A673 (cell line): ENCODE measurements at regions not wholly inside any gene's neighbourhood (a gene's known extent, or its start where the extent isn't known, plus 50 kb on each side); places are given as distances from the start of the nearest gene placed in this dataset.

Experiments used
- BruUV-seq: library from RNA; stranded (reverse); fragments of 400-500 nt; replicated peaks from 2 replicates; lab custom pipeline; 2021; lab: Mats Ljungman, UMichigan
- CTCF ChIA-PET: fragments of 300-600 bp; sonication (Branson Sonifier 250); formaldehyde crosslinking; loops from one replicate; lab custom pipeline; 2022; ENCODE audit warnings: antibody characterized with exemption; lab: Charles Lee
- POLR2A ChIA-PET: fragments of 300-600 bp; sonication (Branson Sonifier 250); formaldehyde crosslinking; loops from one replicate; lab custom pipeline; 2022; ENCODE audit warnings: antibody characterized with exemption; ENCODE audit not compliant: low non-redundant PET; lab: Charles Lee
- DNase-seq: peaks from one replicate; pipeline ENCODE4 v3.0.0-alpha.2; 2015; ENCODE audit warnings: low spot score
- H3K27ac ChIP-seq: fragments of 200-600 bp; sonication (generic); 2 replicates; pipeline ENCODE4 v1.5.1; 2016; ENCODE audit warnings: mixed run types, low read depth, mild to moderate bottlenecking, mixed read lengths, antibody characterized with exemption, low read length; ENCODE audit not compliant: poor library complexity, severe bottlenecking
- H3K27me3 ChIP-seq: fragments of 200-600 bp; sonication (generic); replicated peaks from 2 replicates; pipeline ENCODE4 v1.6.1; 2017; ENCODE audit warnings: mixed run types, low read depth, mild to moderate bottlenecking, mixed read lengths, antibody characterized with exemption, low read length; ENCODE audit not compliant: insufficient read depth, poor library complexity
- H3K36me3 ChIP-seq: fragments of 200-600 bp; sonication (generic); 2 replicates; pipeline ENCODE4 v1.6.1; 2016; ENCODE audit warnings: mixed run types, mild to moderate bottlenecking, mixed read lengths, antibody characterized with exemption, low read length; ENCODE audit not compliant: insufficient read depth, poor library complexity, severe bottlenecking
- H3K4me1 ChIP-seq: fragments of 200-600 bp; sonication (generic); 2 replicates; pipeline ENCODE4 v1.6.1; 2017; ENCODE audit warnings: mixed run types, mild to moderate bottlenecking, mixed read lengths, antibody characterized with exemption, low read length; ENCODE audit not compliant: insufficient read depth, poor library complexity, severe bottlenecking
- H3K4me3 ChIP-seq: fragments of 200-600 bp; sonication (generic); 2 replicates; pipeline ENCODE4 v1.5.1; 2016; ENCODE audit warnings: low read depth, mixed run types, mild to moderate bottlenecking, mixed read lengths, low read length; ENCODE audit not compliant: poor library complexity, severe bottlenecking
- H3K9me3 ChIP-seq: fragments of 200-600 bp; sonication (generic); 2 replicates; pipeline ENCODE4 v1.6.1; 2016; ENCODE audit warnings: mixed run types, low read depth, mild to moderate bottlenecking, mixed read lengths, antibody characterized with exemption, low read length; ENCODE audit not compliant: poor library complexity, severe bottlenecking
- EZH2 ChIP-seq: fragments of 200-600 bp; sonication (generic); IDR thresholded peaks from 2 replicates; pipeline ENCODE4 v1.6.1; 2017; ENCODE audit warnings: borderline replicate concordance, low read depth, mild to moderate bottlenecking, mixed read lengths, antibody characterized with exemption, low read length; ENCODE audit not compliant: poor library complexity, severe bottlenecking
- intact Hi-C: fragments of 100-400 bp; cut with micrococcal nuclease; formaldehyde crosslinking; loops from one replicate; pipeline ENCODE4 v1.10.0; 2022; ENCODE audit not compliant: unreplicated experiment
- TF ChIP-seq, protein P1 (sequence below): fragments of 300-800, 200-600 bp; sonication (generic); conservative IDR thresholded peaks from 2 replicates; pipeline ENCODE4 v1.5.1; 2017; ENCODE audit warnings: low read depth, mild to moderate bottlenecking, antibody characterized with exemption, low read length, moderate library complexity, mixed read lengths

DNA sequence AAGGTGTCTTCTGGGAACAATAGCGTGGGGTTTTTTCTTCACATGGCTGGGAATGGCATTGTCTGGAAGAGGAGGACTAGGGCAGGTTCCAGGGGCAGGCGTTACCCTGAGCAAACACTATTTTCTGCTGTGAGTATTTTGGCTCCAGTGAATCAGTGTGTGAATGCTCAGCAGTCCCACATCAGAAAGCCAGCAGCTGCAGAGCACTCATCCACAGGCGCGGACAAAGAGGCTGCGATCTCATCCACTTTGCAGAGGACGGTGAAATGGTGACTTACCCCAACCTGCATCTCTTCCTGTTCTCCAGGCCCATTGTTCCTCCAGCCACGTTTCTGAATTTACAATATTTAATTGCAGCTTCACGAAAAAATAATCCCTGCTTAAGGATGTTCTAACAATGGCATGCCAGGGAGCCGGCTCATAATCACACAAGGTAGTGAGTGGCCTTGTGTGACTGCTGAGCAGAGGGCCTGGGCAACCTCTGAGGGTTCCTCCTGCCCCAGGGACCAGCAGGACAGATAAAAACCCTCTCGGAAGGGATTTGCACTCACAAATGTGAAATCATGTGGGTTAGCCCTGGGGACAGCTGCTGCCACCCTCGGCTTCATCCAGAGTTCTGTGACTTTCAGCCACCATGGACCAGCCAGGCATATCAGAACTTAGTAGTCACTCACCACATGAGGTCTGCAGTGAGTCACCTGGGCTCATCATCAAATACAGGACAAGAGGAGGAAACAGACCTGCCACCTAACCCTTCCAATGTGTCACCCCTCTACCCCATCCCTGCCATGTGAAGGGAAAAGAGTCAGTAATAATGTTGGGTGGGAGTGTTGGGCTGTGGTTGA is 65.0 kb upstream of the EN2 start:
- Histone ChIP-seq H3K9me3 (no peaks in the 10 kb centered on the region), H3K36me3 (no peaks in the 10 kb centered on the region), H3K4me1 (no peaks in the 10 kb centered on the region), H3K27ac (no peak overlapping the region), H3K27me3 (peaks cover 79% of the 10 kb centered on the region), H3K4me3 (no peak overlapping the region)
- BruUV-seq: no TSS peak
- DNase-seq: no peak
- intact Hi-C loops: no loop called here
- ChIA-PET POLR2A (no interaction called here), CTCF (no interaction called here)
- TF ChIP-seq, protein P1, sequence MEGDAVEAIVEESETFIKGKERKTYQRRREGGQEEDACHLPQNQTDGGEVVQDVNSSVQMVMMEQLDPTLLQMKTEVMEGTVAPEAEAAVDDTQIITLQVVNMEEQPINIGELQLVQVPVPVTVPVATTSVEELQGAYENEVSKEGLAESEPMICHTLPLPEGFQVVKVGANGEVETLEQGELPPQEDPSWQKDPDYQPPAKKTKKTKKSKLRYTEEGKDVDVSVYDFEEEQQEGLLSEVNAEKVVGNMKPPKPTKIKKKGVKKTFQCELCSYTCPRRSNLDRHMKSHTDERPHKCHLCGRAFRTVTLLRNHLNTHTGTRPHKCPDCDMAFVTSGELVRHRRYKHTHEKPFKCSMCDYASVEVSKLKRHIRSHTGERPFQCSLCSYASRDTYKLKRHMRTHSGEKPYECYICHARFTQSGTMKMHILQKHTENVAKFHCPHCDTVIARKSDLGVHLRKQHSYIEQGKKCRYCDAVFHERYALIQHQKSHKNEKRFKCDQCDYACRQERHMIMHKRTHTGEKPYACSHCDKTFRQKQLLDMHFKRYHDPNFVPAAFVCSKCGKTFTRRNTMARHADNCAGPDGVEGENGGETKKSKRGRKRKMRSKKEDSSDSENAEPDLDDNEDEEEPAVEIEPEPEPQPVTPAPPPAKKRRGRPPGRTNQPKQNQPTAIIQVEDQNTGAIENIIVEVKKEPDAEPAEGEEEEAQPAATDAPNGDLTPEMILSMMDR: no peak
- no peak for TF ChIP-seq EZH2

DNA sequence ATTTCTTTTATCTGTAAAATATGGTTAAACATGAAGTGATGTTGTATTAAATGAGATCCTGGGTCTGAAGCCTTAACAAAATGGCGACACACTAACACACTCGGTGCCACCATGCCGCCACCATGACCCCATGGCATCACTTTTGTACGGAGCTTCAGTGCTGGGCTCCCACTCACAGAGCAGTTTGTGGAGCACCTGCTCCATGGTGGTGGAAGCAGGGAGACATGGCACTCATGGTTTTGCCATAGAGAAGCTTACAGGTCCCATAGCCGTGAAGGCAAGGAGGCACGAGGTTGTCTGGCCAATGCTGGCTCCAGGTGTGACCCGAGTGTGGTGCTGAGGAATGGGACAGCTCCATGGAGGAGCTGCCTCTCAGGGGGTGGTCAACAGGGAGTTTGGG is 63.5 kb upstream of the EN2 start:
- DNase-seq: no peak
- no peaks in the 10 kb centered on the region for H3K4me1 ChIP-seq
- BruUV-seq: no TSS peak
- H3K36me3 ChIP-seq: no peaks in the 10 kb centered on the region
- H3K27me3 ChIP-seq: peaks cover 64% of the 10 kb centered on the region
- intact Hi-C loops: no loop called here
- H3K27ac ChIP-seq: no peak overlapping the region
- no peaks in the 10 kb centered on the region for H3K9me3 ChIP-seq
- TF ChIP-seq, protein P1: no peak
- TF ChIP-seq EZH2: no peak
- ChIA-PET CTCF (no interaction called here), POLR2A (no interaction called here)
- no peak overlapping the region for H3K4me3 ChIP-seq

DNA sequence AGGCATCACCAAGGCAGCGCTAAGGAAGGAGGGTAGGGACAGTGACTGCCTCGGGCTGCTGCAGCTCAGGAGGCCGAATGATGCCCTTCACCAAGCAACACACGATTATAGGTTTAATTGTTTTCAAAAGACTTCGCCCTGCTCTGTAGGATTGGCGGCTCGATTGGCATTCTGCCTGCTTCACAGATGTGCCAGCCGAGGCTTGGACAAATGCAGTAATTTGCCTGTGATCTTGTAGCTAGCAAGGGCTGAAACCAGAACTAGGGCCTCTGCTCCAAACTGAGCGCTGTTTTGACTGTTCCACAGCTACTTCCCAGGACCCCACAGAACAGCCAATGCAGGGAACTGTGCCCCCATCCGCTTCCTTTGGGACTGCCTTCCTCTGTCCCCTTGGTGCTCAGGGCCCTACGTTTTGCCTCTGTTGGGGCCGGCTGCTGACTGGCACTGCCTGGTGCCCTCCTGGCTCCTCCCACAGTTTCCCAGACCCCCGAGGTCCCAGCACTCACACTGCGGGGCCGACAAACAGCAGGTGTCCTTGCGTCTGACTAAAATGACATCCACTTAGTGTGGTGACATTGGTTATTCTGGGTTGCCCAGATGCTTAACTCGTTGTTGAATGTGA is 62.6 kb upstream of the EN2 start:
- TF ChIP-seq, protein P1: no peak
- TF ChIP-seq EZH2: no peak
- H3K27me3 ChIP-seq: peaks cover 56% of the 10 kb centered on the region
- BruUV-seq: no TSS peak

More for the DNA sequence above, 62.6 kb upstream of the EN2 start:
- DNase-seq: no peak
- CTCF ChIA-PET: interaction anchor here (0.6 kb wide), 1 partner anchor 346 kb away, joined by 4 read pairs; no protein-coding TSS in a partner anchor
- intact Hi-C loops: no loop called here
- no peak overlapping the region for H3K27ac ChIP-seq
- H3K36me3 ChIP-seq: no peaks in the 10 kb centered on the region
- no peaks in the 10 kb centered on the region for H3K4me1 ChIP-seq
- H3K4me3 ChIP-seq: no peak overlapping the region
- H3K9me3 ChIP-seq: no peaks in the 10 kb centered on the region
- POLR2A ChIA-PET: no interaction called here
